Retina (tissue), 1 donor: ENCODE measurements at regions not wholly inside any gene's neighbourhood (a gene's known extent, or its start where the extent isn't known, plus 50 kb on each side); places are given as distances from the start of the nearest gene placed in this dataset.

Experiments used
- DNase-seq: peaks from one replicate; pipeline ENCODE4 v3.0.0-alpha.2; 2016

- peak; percentile 55 for DNase-seq
These were observed 113.3 kb downstream of the LINC00237 start for GRCh38 chr20:20992686-20993360.

GRCh38 chr20:20992277-20992676, 113.9 kb downstream of the LINC00237 start:
- peak; percentile 49 for DNase-seq

GRCh38 chr20:20989081-20989480, 117.1 kb downstream of the LINC00237 start:
- DNase-seq: no peak

- DNase-seq: no peak
These were observed 126.2 kb downstream of the LINC00237 start for GRCh38 chr20:20979934-20980333.

- no peak for DNase-seq
These were observed 128.4 kb downstream of the LINC00237 start for GRCh38 chr20:20977786-20978185.

- DNase-seq: no peak
These were observed 133.7 kb downstream of the LINC00237 start for GRCh38 chr20:20972490-20972889.

GRCh38 chr20:20971810-20972209, 134.3 kb downstream of the LINC00237 start:
- no peak for DNase-seq

- no peak for DNase-seq
These were observed 135.3 kb downstream of the LINC00237 start for GRCh38 chr20:20970841-20971240.

GRCh38 chr20:20969701-20970280, 136.4 kb downstream of the LINC00237 start:
- DNase-seq: peak; percentile 68

- DNase-seq: no peak
These were observed 138.5 kb downstream of the LINC00237 start for GRCh38 chr20:20967564-20968184.

- peak; percentile 57 for DNase-seq
These were observed 140.0 kb downstream of the LINC00237 start for GRCh38 chr20:20966171-20966570.

- no peak for DNase-seq
These were observed 147.0 kb downstream of the LINC00237 start for GRCh38 chr20:20959031-20959755.

- DNase-seq: peak; percentile 82
These were observed 149.6 kb downstream of the LINC00237 start for GRCh38 chr20:20956513-20956931.

GRCh38 chr20:20955892-20956291, 150.3 kb downstream of the LINC00237 start:
- DNase-seq: no peak

GRCh38 chr20:20953738-20954618, 152.2 kb downstream of the LINC00237 start:
- DNase-seq: no peak

GRCh38 chr20:20950620-20951019, 155.5 kb downstream of the LINC00237 start:
- DNase-seq: no peak

GRCh38 chr20:20946122-20946759, 159.9 kb downstream of the LINC00237 start:
- DNase-seq: no peak

GRCh38 chr20:20941468-20941889, 164.7 kb downstream of the LINC00237 start:
- DNase-seq: no peak

GRCh38 chr20:20939006-20939405, 167.2 kb downstream of the LINC00237 start:
- DNase-seq: no peak

- no peak for DNase-seq
These were observed 167.6 kb downstream of the LINC00237 start for GRCh38 chr20:20938599-20938998.

- no peak for DNase-seq
These were observed 168.0 kb downstream of the LINC00237 start for GRCh38 chr20:20938131-20938530.
